ENCODE measurements at regions not wholly inside any gene's neighbourhood (a gene's known extent, or its start where the extent isn't known, plus 50 kb on each side); places are given as distances from the start of the nearest gene placed in this dataset.

- Mint-ChIP-seq H3K4me3 (no peak overlapping the region), H3K4me1 (ENCODE audit: low read depth) (peaks cover 40% of the 10 kb centered on the region)
These were observed 165.4 kb downstream of the KATNAL1 start for GRCh38 chr13:30141775-30142485.

GRCh38 chr13:30140973-30141372 is 166.4 kb downstream of the KATNAL1 start:
- TF ChIP-seq, protein P1, sequence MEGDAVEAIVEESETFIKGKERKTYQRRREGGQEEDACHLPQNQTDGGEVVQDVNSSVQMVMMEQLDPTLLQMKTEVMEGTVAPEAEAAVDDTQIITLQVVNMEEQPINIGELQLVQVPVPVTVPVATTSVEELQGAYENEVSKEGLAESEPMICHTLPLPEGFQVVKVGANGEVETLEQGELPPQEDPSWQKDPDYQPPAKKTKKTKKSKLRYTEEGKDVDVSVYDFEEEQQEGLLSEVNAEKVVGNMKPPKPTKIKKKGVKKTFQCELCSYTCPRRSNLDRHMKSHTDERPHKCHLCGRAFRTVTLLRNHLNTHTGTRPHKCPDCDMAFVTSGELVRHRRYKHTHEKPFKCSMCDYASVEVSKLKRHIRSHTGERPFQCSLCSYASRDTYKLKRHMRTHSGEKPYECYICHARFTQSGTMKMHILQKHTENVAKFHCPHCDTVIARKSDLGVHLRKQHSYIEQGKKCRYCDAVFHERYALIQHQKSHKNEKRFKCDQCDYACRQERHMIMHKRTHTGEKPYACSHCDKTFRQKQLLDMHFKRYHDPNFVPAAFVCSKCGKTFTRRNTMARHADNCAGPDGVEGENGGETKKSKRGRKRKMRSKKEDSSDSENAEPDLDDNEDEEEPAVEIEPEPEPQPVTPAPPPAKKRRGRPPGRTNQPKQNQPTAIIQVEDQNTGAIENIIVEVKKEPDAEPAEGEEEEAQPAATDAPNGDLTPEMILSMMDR (IDR thresholded peaks at IDR 0.05), result no peak
- ATAC-seq (no peak), DNase-seq (no peak)
- Mint-ChIP-seq H3K27ac (no peak overlapping the region), H3K4me1 (ENCODE audit: low read depth) (peaks cover 30% of the 10 kb centered on the region), H3K27me3 (no peaks in the 10 kb centered on the region), H3K9me3 (peaks cover 3% of the 10 kb centered on the region), H3K4me3 (no peak overlapping the region), H3K36me3 (ENCODE audit: low read depth) (no peaks in the 10 kb centered on the region)
- intact Hi-C loops (cut with micrococcal nuclease), result loop anchor here (10.0 kb wide), 1 partner anchor 654 kb away; no protein-coding TSS in a partner anchor
- CTCF ChIA-PET, result interaction anchor here (1.3 kb wide), 1 partner anchor 9 kb away, joined by 6 read pairs; no protein-coding TSS in a partner anchor
- POLR2A ChIA-PET, result interaction anchor here (1.1 kb wide), 1 partner anchor 8 kb away, joined by 3 read pairs; no protein-coding TSS in a partner anchor

More at GRCh38 chr13:30141775-30142485, 165.4 kb downstream of the KATNAL1 start:
- TF ChIP-seq, protein P1 (IDR thresholded peaks at IDR 0.05), result no peak
- intact Hi-C loops (cut with micrococcal nuclease), result loop anchor here (10.0 kb wide), 1 partner anchor 653 kb away; no protein-coding TSS in a partner anchor
- ChIA-PET CTCF (interaction anchor here (1.1 to 6.0 kb wide), 6 partner anchors 9 to 230 kb away, joined by 3 to 102 read pairs (median 4); no protein-coding TSS in a partner anchor), POLR2A (interaction anchor here (0.9 to 1.3 kb wide), 4 partner anchors 9 to 292 kb away, joined by 3 to 4 read pairs (median 3); no protein-coding TSS in a partner anchor)
- no peaks in the 10 kb centered on the region for H3K27me3 Mint-ChIP-seq
- ATAC-seq (no peak), DNase-seq (no peak)
- peak overlapping the region; percentile 56 for H3K27ac Mint-ChIP-seq
- peaks cover 3% of the 10 kb centered on the region for H3K9me3 Mint-ChIP-seq
- no peaks in the 10 kb centered on the region for H3K36me3 Mint-ChIP-seq (ENCODE audit: low read depth)

- ChIA-PET POLR2A (no interaction called here), CTCF (no interaction called here)
- H3K4me1 Mint-ChIP-seq (ENCODE audit: low read depth), result peaks cover 18% of the 10 kb centered on the region
- TF ChIP-seq, protein P1 (IDR thresholded peaks at IDR 0.05), result no peak
- H3K27me3 Mint-ChIP-seq, result no peaks in the 10 kb centered on the region
- H3K9me3 Mint-ChIP-seq, result no peaks in the 10 kb centered on the region
- intact Hi-C loops (cut with micrococcal nuclease), result loop anchor here (10.0 kb wide), 2 partner anchors 326 to 436 kb away; partner anchors contain the start of gene HMGB1
- H3K36me3 Mint-ChIP-seq (ENCODE audit: low read depth), result no peaks in the 10 kb centered on the region
- DNase-seq (no peak), ATAC-seq (no peak)
- no peak overlapping the region for H3K4me3 Mint-ChIP-seq
- no peak overlapping the region for H3K27ac Mint-ChIP-seq
These were observed 168.8 kb downstream of the KATNAL1 start for GRCh38 chr13:30138511-30138910.

GRCh38 chr13:30135868-30136267 is 171.5 kb downstream of the KATNAL1 start:
- Mint-ChIP-seq H3K27ac (no peak overlapping the region), H3K9me3 (no peaks in the 10 kb centered on the region), H3K27me3 (no peaks in the 10 kb centered on the region), H3K4me3 (no peak overlapping the region), H3K36me3 (ENCODE audit: low read depth) (no peaks in the 10 kb centered on the region), H3K4me1 (ENCODE audit: low read depth) (peaks cover 8% of the 10 kb centered on the region)
- CTCF ChIA-PET, result interaction anchor here (1.1 to 1.2 kb wide), 2 partner anchors 9 to 22 kb away, joined by 3 read pairs; no protein-coding TSS in a partner anchor
- ATAC-seq, result no peak
- TF ChIP-seq, protein P1 (IDR thresholded peaks at IDR 0.05), result no peak
- DNase-seq, result no peak
- POLR2A ChIA-PET, result no interaction called here
- intact Hi-C loops (cut with micrococcal nuclease), result loop anchor here (10.0 kb wide), 2 partner anchors 329 to 439 kb away; partner anchors contain the start of gene HMGB1

DNA sequence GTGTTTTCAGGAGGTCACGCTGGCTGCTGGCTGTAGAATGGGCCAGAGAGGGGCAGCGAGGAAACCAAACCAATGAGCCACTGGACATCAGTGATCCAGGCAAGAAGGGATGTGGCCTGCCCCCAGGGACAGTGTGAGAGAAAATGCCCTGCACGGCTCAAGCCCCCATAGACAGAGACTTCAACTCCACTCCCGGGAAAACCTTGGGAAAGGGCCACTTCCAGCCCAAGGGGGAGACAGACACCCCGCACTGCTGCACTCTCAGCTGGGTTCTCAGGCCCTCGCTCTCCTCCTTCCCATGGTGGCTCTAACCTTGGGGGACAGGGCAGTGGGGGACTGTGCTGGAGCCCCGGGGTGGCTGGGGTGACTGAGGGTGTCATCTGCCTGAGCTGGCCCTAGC is 172.0 kb downstream of the KATNAL1 start:
- H3K4me1 Mint-ChIP-seq (ENCODE audit: low read depth), result peaks cover 8% of the 10 kb centered on the region
- H3K36me3 Mint-ChIP-seq (ENCODE audit: low read depth), result no peaks in the 10 kb centered on the region
- no peak overlapping the region for H3K27ac Mint-ChIP-seq
- no peaks in the 10 kb centered on the region for H3K9me3 Mint-ChIP-seq
- ChIA-PET CTCF (interaction anchor here (1.1 to 6.5 kb wide), 7 partner anchors 9 to 445 kb away, joined by 3 to 109 read pairs (median 5); no protein-coding TSS in a partner anchor), POLR2A (interaction anchor here (0.7 kb wide), 1 partner anchor 38 kb away, joined by 4 read pairs; no protein-coding TSS in a partner anchor)
- ATAC-seq (no peak), DNase-seq (no peak)
- no peaks in the 10 kb centered on the region for H3K27me3 Mint-ChIP-seq
- intact Hi-C loops (cut with micrococcal nuclease), result loop anchor here (10.0 kb wide), 2 partner anchors 329 to 439 kb away; partner anchors contain the start of gene HMGB1
- H3K4me3 Mint-ChIP-seq, result no peak overlapping the region
- TF ChIP-seq, protein P1 (IDR thresholded peaks at IDR 0.05), result no peak

Measured in activated CD8-positive, alpha-beta T cell treated with anti-CD3 and anti-CD28 coated beads for 36 hours (primary cell).